HS-5 (cell line): ENCODE measurements at regions not wholly inside any gene's neighbourhood (a gene's known extent, or its start where the extent isn't known, plus 50 kb on each side); places are given as distances from the start of the nearest gene placed in this dataset.
"Not testable (repeated sequence)": the region's sequence is repeated elsewhere in the genome, so short reads cannot be mapped to it uniquely, and the experiment has no call there.

ENCODE experiments used
- DNase-seq: peaks from one replicate; pipeline ENCODE4 v3.0.0-alpha.2; 2012; ENCODE audit warnings: low read depth

DNA sequence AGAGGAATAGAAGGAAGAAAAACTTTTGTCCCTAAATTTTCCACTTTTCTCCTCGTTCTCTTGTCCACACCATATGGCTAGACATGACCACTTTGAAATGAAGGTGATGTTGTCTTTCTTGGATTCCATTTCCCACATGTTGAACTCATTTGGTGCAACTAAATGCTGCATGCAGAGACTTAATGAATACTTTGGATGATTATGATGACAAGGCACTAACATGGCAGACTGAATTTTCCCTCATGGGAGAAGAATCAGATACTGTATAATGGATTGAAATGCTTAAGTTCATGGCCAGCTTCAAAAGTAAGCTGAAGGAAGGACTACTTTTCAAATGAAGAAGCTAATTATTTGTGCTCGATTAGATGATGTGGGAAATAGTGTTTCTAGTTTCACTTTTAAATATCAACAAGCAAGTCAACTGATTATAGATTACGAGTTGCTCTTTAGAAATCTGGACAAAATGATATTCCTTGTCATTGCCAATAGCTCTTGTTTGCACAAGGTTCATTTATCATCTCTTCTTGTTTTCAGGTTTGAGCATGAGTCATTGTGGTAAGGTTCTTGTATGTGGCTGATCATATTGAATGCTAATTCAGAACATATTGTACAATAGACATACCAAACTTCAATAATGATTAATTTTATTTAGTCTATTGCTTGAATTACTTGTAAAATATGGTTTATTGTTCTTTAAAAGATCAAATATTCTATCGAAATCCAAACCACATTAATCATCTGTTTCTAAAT lies 501.3 kb upstream of the FTMT start:
- DNase-seq, result peak; percentile 31

GRCh38 chr5:121366515-121366914 lies 485.2 kb upstream of the FTMT start:
- DNase-seq, result peak; percentile 61

DNA sequence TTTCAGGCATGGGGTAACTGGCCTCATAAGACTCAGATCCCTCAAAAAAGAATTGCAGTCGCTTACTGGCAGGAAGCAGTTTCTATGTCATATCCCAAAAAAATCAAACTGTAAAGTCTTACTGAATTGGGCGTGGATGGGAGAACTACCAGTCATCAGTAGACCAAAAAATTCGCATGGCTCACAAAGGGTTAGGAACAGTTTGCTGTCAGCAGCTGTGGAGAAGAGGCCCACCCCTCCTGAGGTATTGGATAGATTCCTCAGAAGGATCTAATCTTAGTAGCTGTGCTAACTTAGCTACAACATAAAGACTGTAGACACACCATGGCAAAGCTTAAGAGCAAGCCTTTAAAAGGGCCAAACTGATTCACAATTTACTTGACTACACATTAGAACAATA lies 478.3 kb upstream of the FTMT start:
- no peak for DNase-seq

- DNase-seq, result no peak
Measured at GRCh38 chr5:121377461-121377860, 474.2 kb upstream of the FTMT start.

DNA sequence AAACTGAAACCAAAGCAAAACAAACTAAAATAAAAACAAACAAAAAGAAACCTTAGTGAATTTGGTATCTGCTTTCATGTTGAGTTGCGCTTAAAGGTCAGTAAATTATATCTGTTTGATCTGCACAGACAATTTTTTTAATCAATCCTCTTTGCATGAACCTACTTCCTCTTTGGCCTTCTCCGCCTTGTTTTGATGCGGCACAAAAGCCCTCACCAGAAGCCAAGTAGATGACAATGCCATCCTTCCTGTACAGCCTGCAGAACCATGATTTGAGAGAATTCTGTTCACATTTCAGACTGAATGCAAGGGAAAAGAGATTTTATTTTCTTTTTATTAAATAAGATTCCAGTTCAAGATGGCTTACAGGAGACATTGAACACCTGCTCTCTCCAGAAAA lies 473.6 kb upstream of the FTMT start:
- no peak for DNase-seq

DNA sequence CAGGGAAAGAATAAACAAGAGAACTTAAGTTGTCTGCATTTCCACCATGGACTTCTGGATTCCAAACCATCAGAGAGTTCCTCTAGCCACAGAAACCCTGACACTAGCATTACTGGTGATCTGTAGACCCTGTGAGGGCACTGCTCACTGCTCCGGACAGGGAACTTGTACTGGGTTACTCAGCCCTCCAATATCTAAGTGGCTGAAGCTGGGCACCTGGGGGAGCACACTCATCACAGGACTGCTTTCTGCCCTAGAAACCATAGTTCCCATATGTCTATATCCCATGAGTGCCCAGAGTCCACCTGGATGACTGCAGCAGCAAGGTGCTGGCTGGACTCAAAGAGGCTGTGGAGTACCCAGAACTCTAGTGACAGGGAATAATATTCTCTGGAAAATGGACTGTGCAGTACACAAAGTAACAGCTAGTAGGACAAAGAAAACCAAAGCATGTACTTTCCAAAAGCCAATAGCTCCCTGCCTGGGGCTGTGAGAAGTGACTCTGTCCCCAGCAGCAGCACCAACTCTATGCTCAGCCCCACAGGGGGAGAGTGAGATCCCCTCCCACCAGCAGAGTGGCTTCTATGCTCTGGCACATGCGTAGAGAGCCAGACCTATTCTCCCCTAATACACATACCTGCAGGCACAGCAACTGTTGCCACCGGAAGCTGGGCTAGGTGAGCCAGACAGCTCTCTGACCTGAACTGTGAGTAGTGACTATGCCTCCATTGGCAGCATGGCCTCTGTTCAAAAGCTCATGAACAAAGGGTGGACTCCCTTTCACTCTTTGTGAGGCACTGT lies 472.9 kb upstream of the FTMT start:
- no peak for DNase-seq

DNA sequence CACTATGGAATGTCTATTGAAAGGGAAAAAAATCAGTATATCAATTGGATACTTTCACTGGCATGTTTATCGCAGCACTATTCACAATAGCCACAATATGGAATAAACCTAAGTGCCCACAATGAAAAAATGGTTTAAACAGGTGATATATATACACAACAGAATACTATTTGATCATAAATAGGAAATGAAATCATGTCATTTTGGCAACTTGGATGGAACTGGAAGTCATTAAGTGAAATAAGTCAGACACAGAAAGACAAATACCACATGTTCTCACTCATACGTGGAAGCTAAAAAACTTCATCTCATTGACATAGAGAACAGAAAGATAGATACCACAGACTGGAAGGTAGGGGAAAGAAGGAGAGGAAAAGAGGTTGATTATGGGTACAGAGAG lies 471.6 kb upstream of the FTMT start:
- no peak for DNase-seq

DNA sequence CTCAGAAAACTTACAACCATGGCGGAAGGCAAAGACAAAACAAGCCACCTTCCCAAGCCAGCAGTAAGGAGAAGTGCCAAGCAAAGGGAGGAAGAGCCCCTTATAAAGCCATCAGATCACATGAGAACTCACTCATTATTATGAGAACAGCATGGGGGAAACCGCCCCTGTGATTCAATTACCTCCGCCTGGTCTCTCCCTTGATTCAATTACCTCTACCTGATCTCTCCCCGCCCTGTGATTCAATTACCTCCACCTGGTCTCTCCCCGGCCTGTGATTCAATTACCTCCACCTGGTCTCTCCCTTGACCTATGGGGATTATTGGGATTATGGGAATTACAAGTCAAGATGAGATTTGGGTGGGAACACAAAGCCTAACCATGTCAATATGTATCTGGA lies 467.3 kb upstream of the FTMT start:
- DNase-seq, result no peak

- DNase-seq, result no peak
Measured at GRCh38 chr5:121386334-121386733, 465.3 kb upstream of the FTMT start.

DNA sequence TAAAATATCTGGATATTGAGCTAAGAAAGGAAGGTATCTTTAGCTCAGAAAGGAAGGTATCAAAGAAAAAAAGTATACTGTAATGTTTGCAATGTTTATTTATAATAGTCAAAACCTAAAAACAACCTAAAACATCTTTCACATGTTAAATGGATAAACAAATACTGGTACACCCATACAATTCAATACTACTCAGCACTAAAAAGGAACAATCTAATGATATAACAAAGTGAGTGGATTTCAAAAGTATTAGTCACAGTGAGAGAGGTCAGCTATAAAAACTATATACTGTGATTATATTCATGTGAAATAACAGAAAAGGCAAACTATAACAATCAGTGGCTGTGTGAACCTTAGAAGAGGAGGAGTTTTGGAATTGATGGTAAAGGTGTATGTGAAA lies 455.0 kb upstream of the FTMT start:
- no peak for DNase-seq

DNA sequence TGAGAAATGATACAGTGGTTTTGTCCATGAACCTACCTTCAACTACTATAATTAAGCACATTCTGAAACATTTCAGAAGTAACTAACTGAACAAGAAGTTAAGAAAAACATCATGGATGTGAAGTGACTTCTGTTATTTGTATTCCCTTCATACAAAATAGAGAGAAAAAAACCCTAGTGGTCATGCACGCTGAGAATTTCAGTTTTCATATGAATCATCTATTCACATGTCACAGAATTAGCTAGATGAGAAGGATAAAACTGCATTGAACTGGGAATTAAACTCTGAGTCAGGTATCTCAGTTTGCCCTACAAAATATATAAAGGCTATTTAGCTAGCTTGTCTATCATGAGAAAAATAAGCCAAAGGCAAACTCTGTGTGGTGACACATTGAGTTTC lies 451.8 kb upstream of the FTMT start:
- no peak for DNase-seq

GRCh38 chr5:121408778-121409177 lies 442.9 kb upstream of the FTMT start:
- no peak for DNase-seq

DNA sequence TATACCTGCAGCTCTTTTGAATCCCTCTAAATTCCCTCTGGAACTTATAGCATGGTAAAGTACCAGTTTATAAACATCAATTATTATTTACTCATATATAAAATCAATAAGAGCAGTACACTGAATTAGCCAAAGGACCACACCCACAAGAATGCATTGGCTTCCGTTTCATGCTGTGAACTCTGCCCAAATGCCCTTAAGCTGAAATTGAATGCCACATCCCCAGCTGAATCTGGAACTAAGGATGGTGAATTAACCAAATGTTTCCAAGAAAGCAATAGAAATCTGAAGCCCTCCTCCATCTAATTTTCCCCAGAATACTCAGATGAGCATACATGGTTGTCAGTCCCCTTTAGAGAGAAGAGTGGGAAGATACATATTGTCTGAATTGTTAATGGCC lies 436.4 kb upstream of the FTMT start:
- no peak for DNase-seq

DNA sequence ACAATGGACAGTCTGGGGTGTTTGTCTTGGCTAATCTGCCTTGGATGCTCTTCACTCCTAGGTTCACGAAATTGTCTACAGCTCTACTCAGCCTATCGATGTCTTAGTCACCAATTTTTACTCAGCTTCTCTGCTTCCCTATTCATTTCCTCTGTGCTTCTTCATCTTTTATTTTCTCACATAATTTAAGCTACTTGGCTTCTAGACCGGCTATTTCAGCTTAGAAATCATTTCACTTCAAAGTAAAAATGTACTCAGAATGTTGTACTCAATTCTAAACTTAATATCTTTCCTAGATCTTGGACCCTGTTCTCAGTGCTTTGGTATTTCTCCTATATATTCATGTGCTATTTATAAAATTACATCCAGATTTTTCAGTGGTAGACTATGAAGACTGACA lies 430.0 kb upstream of the FTMT start:
- no peak for DNase-seq

GRCh38 chr5:121424976-121425375 lies 426.7 kb upstream of the FTMT start:
- DNase-seq, result no peak

DNA sequence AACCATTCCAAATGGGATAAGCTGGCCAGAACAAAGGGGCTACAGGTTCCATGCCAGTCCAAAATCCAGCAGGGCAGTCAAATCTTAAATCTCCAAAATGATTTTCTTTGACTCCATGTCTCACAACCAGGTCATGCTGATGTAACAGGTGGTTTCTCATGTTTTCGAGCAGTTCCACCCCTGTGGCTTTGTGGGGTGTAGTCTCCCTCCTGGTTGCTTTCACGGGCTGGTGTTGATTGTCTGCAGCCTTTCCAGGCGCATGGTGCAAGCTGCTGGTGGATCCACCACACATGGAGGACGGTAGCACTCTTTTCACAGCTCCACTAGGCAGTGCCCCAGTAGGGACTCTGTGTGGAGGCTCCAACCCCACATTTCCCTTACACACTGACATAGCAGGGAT lies 425.5 kb upstream of the FTMT start:
- no peak for DNase-seq

DNA sequence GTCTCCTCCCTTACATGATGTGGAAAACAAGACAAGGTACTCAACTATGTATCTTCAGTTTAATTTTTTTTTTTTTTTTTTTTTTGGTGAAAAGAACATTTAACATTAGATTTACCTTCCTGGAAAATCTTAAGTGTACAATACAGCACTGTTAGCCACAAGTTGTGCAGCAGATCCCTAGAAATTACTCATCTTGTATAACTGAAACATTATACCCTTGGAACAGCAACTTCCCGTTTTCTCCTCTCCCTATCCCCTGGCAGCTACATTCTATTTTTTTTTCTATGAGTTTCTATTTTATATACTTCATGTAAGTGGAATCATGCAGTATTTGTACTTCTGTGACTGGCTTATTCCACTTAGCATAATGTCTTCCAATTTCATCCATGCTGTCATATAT lies 421.9 kb upstream of the FTMT start:
- DNase-seq, result no peak

DNA sequence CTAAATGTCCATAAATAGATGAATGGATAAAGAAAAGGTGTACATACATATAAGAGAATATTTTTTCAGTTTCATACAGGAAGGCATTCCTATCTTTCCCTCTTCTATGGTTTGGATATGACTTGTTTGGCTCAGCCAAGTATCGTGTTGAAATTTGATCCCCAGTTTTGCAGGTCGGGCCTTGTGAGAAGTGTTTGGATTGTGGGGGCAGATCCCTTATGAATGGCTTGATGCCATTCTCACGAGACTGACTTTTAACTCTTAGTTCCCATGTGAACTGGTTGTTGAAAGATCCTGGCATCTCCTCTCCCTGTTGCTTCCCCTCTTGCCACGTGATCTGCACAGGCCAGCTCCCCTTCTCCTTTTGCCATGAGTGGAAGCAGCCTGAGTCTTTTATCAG lies 421.1 kb upstream of the FTMT start:
- no peak for DNase-seq

- no peak for DNase-seq
Measured at GRCh38 chr5:121445511-121445910, 406.2 kb upstream of the FTMT start.

DNA sequence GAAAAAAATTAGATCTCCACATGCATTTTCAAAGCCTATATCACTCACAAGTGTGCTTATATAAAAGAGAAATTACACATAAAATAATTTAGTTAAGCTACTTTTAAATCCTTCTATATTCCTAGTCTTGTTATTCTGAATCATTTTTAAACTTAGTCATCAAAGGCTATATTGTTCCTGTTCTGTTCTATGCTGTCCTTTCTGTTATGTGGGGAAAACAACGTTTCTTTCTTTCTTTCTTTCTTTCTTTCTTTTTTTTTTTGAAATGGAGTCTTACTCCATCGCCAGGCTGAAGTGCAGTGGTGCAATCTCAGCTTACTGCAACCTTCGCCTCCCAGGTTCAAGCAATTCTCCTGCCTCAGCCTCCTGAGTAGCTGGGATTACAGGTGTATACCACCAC lies 389.2 kb upstream of the FTMT start:
- no peak for DNase-seq

GRCh38 chr5:121471222-121471621 lies 380.5 kb upstream of the FTMT start:
- DNase-seq, result not testable (repeated sequence)

GRCh38 chr5:121478636-121479035 lies 373.0 kb upstream of the FTMT start:
- DNase-seq, result no peak

GRCh38 chr5:121479337-121479736 lies 372.3 kb upstream of the FTMT start:
- DNase-seq, result no peak

DNA sequence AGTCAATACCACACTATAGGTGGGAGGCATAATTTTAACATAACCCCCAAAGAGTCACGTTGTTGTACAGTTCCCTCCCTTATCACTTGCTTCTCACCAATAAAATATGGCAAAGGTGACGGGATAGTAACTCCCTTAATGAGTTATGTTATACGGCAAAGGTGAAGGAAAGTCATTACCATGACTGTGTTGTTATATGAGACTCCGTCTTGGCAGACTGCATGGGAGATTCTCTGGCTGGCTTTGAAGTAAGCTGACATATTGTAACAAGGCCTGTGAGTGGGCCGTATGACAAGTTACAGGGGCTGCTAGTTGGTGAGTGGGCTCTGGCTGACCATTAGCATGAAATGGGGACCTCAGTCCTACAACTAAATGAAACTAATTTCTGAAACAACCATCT lies 366.4 kb upstream of the FTMT start:
- DNase-seq, result no peak
